H9 (cell line): ENCODE measurements at regions not wholly inside any gene's neighbourhood (a gene's known extent, or its start where the extent isn't known, plus 50 kb on each side); places are given as distances from the start of the nearest gene placed in this dataset.

Experiments used
- DNase-seq: peaks from one replicate; pipeline ENCODE4 v3.0.0-alpha.2; 2017
- H2AFZ ChIP-seq: one replicate; pipeline ENCODE4 v1.6.1; 2013; ENCODE audit warnings: mild to moderate bottlenecking, low read length, control low read depth, moderate library complexity
- H2AK5ac ChIP-seq: 2 replicates; pipeline ENCODE4 v1.6.1; 2013; ENCODE audit warnings: low read length, control low read depth, mixed read lengths; ENCODE audit not compliant: insufficient read length
- H2BK120ac ChIP-seq: one replicate; pipeline ENCODE4 v1.6.1; 2013; ENCODE audit warnings: low read depth, mild to moderate bottlenecking, low read length, control low read depth, inconsistent platforms; ENCODE audit not compliant: poor library complexity, severe bottlenecking
- H2BK12ac ChIP-seq: 2 replicates; pipeline ENCODE4 v1.6.1; 2013; ENCODE audit warnings: low read length, control low read depth, mixed read lengths, low read depth; ENCODE audit not compliant: insufficient read length
- H2BK15ac ChIP-seq: 2 replicates; pipeline ENCODE4 v1.6.1; 2013; ENCODE audit warnings: low read depth, low read length, control low read depth
- H2BK20ac ChIP-seq: one replicate; pipeline ENCODE4 v1.6.1; 2013; ENCODE audit warnings: low read depth, mild to moderate bottlenecking, low read length, control low read depth, inconsistent platforms; ENCODE audit not compliant: poor library complexity, severe bottlenecking
- H2BK5ac ChIP-seq: 2 replicates; pipeline ENCODE4 v1.6.1; 2013; ENCODE audit warnings: low read length, control low read depth, mixed read lengths; ENCODE audit not compliant: insufficient read length
- H3K14ac ChIP-seq: 2 replicates; pipeline ENCODE4 v1.6.1; 2013; ENCODE audit warnings: low read length, control low read depth; ENCODE audit not compliant: insufficient read depth
- H3K18ac ChIP-seq: 2 replicates; pipeline ENCODE4 v1.6.1; 2013; ENCODE audit warnings: low read depth, mild to moderate bottlenecking, mixed read lengths, low read length, control low read depth; ENCODE audit not compliant: insufficient read length
- H3K23ac ChIP-seq: 2 replicates; pipeline ENCODE4 v1.6.1; 2013; ENCODE audit warnings: low read length, control low read depth, mixed read lengths, low read depth; ENCODE audit not compliant: insufficient read length
- H3K23me2 ChIP-seq: 2 replicates; pipeline ENCODE4 v1.6.1; 2013; ENCODE audit warnings: low read depth, mild to moderate bottlenecking, mixed read lengths, low read length, control low read depth; ENCODE audit not compliant: insufficient read length, poor library complexity, severe bottlenecking
- H3K27ac ChIP-seq: 2 replicates; pipeline ENCODE4 v1.5.1; 2013; ENCODE audit warnings: low read length, control low read depth, mixed read lengths, low read depth; ENCODE audit not compliant: insufficient read length
- H3K27me3 ChIP-seq: 2 replicates; pipeline ENCODE4 v1.6.1; 2013; ENCODE audit warnings: low read length, control low read depth, inconsistent platforms; ENCODE audit not compliant: insufficient read depth
- H3K4ac ChIP-seq: 2 replicates; pipeline ENCODE4 v1.6.1; 2013; ENCODE audit warnings: low read depth, mild to moderate bottlenecking, control low read depth, inconsistent platforms, low read length, moderate library complexity
- H3K4me1 ChIP-seq: 2 replicates; pipeline ENCODE4 v1.6.1; 2013; ENCODE audit warnings: low read length, control low read depth, inconsistent platforms; ENCODE audit not compliant: insufficient read depth
- H3K4me2 ChIP-seq: 2 replicates; pipeline ENCODE4 v1.6.1; 2013; ENCODE audit warnings: low read length, control low read depth, mixed read lengths; ENCODE audit not compliant: insufficient read length, insufficient read depth
- H3K56ac ChIP-seq: 2 replicates; pipeline ENCODE4 v1.6.1; 2013; ENCODE audit warnings: low read depth, mild to moderate bottlenecking, mixed read lengths, low read length, control low read depth; ENCODE audit not compliant: insufficient read length
- H3K79me1 ChIP-seq: 2 replicates; pipeline ENCODE4 v1.6.1; 2013; ENCODE audit warnings: low read depth, mild to moderate bottlenecking, moderate library complexity, low read length, control low read depth, inconsistent platforms; ENCODE audit not compliant: insufficient read depth, poor library complexity, severe bottlenecking
- H3K79me2 ChIP-seq: 2 replicates; pipeline ENCODE4 v1.6.1; 2013; ENCODE audit warnings: low read length, control low read depth, inconsistent platforms; ENCODE audit not compliant: insufficient read depth
- H3K9ac ChIP-seq: 2 replicates; pipeline ENCODE4 v1.6.1; 2013; ENCODE audit warnings: low read length, control low read depth, mixed read lengths; ENCODE audit not compliant: insufficient read length; ENCODE audit errors: extremely low read depth
- H3K9me3 ChIP-seq: one replicate; pipeline ENCODE4 v1.6.1; 2013; ENCODE audit warnings: low read depth, low read length, inconsistent platforms; ENCODE audit not compliant: control insufficient read depth
- H3T11ph ChIP-seq: one replicate; pipeline ENCODE4 v1.6.1; 2013; ENCODE audit warnings: mild to moderate bottlenecking, low read length, control low read depth, inconsistent platforms
- H4K20me1 ChIP-seq: one replicate; pipeline ENCODE4 v1.6.1; 2013; ENCODE audit not compliant: control insufficient read depth, insufficient read length, insufficient read depth
- H4K5ac ChIP-seq: 2 replicates; pipeline ENCODE4 v1.6.1; 2013; ENCODE audit warnings: low read depth, mild to moderate bottlenecking, mixed read lengths, low read length, control low read depth; ENCODE audit not compliant: insufficient read length
- H4K8ac ChIP-seq: replicated peaks from 2 replicates; pipeline ENCODE4 v1.6.1; 2013; ENCODE audit warnings: low read length, control low read depth, mixed read lengths, low read depth; ENCODE audit not compliant: insufficient read length
- H4K91ac ChIP-seq: 2 replicates; pipeline ENCODE4 v1.6.1; 2013; ENCODE audit warnings: low read depth, mild to moderate bottlenecking, moderate library complexity, mixed read lengths, low read length, control low read depth; ENCODE audit not compliant: insufficient read length
- H3K27ac Mint-ChIP-seq, 3 experiments: 2 replicates in 2 of 3; 3 replicates in 1 of 3; pipeline ENCODE4 v1.8.0; 2020 to 2021; ENCODE audit warnings: mixed read lengths in 3 of 3, mild to moderate bottlenecking in 1 of 3, moderate library complexity in 1 of 3
- H3K27me3 Mint-ChIP-seq: 2 replicates; pipeline ENCODE4 v1.8.0; 2021; ENCODE audit warnings: low read depth, mild to moderate bottlenecking, moderate library complexity, mixed read lengths
- H3K36me3 Mint-ChIP-seq, 3 experiments: 2 replicates in 2 of 3; 3 replicates in 1 of 3; pipeline ENCODE4 v1.8.0; 2020 to 2021; ENCODE audit warnings: low read depth in 3 of 3, mixed read lengths in 3 of 3; ENCODE audit not compliant: insufficient read depth in 1 of 3
- H3K4me1 Mint-ChIP-seq, 2 experiments: 2 replicates each; pipeline ENCODE4 v1.8.0; 2020; ENCODE audit warnings: mixed read lengths in 2 of 2
- H3K4me3 Mint-ChIP-seq, 2 experiments: 2 replicates in 1 of 2; 3 replicates in 1 of 2; pipeline ENCODE4 v1.8.0; 2020 to 2021; ENCODE audit warnings: mild to moderate bottlenecking in 2 of 2, mixed read lengths in 2 of 2, moderate library complexity in 1 of 2
- H3K9me3 Mint-ChIP-seq, 2 experiments: 2 replicates in 1 of 2; 3 replicates in 1 of 2; pipeline ENCODE4 v1.8.0; 2020; ENCODE audit warnings: mild to moderate bottlenecking in 2 of 2, mixed read lengths in 2 of 2, moderate library complexity in 1 of 2
- WGBS: extraction: QIAGEN DNeasy Blood & Tissue Kit; methylation state at CpG from one replicate; pipeline ENCODE4 v1.1.7; 2013; ENCODE audit warnings: missing lambda C conversion rate, low lambda C conversion rate, mixed read lengths; ENCODE audit not compliant: insufficient read length; ENCODE audit errors: extremely low coverage; 5-methylcytosine and 5-hydroxymethylcytosine counted together
- TF ChIP-seq, protein P1 (sequence below): fragments of 200-600 bp; sonication (generic); conservative IDR thresholded peaks from 3 replicates; pipeline ENCODE4 v1.8.0; 2021; ENCODE audit warnings: antibody characterized with exemption, mild to moderate bottlenecking

DNA sequence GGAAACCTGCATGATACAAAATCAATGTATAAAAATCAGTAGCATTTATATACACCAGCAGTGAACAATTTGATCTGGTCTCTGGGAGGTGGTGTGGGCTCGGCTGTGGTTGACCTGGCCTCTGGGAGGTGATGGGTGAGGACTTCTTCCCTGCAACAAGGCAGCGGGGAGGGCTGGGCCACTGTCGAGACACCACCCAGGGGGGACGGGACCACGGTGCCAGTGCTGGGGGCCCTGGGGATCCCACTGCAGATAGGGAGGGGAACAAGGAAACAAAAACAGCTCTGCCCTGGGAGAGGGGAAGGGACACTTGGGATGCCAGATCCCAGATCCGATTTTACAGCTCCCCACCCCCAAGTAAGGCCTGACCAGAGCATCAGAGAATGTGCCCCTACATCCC, 189.6 kb upstream of the SFSWAP start:
- peaks cover 4 to 9% of the 10 kb centered on the region in 2 experiments; a peak in 3 of 5 replicates for H3K9me3 Mint-ChIP-seq
- no peaks in the 10 kb centered on the region for H3K9me3 ChIP-seq
- no peaks in the 10 kb centered on the region for H3K4me1 Mint-ChIP-seq
- no peak overlapping the region for H3K27ac ChIP-seq
- no peak overlapping the region for H2AFZ ChIP-seq
- no peak overlapping the region for H3K4me3 Mint-ChIP-seq
- H4K5ac ChIP-seq, result no peak overlapping the region
- no peak overlapping the region; the same call in 1 of the 2 replicates for H3K14ac ChIP-seq
- no CpG with 5 or more reads among the region's 6 CpGs for WGBS
- H3K18ac ChIP-seq, result no peak overlapping the region
- no peaks in the 10 kb centered on the region for H3K79me1 ChIP-seq
- H3K79me2 ChIP-seq, result no peaks in the 10 kb centered on the region
- H3K4me2 ChIP-seq, result no peak overlapping the region
- H3K36me3 Mint-ChIP-seq, result no peaks in the 10 kb centered on the region
- H2BK120ac ChIP-seq, result no peak overlapping the region
- H3K4ac ChIP-seq, result no peak overlapping the region
- no peak overlapping the region for H4K91ac ChIP-seq
- no peak overlapping the region for H3T11ph ChIP-seq
- no peak overlapping the region for H2BK20ac ChIP-seq
- H3K27ac Mint-ChIP-seq, result no peak overlapping the region
- H3K23ac ChIP-seq, result no peak overlapping the region
- no peak overlapping the region for H3K56ac ChIP-seq
- H4K20me1 ChIP-seq, result no peaks in the 10 kb centered on the region
- peak; percentile 20 for DNase-seq
- TF ChIP-seq, protein P1, sequence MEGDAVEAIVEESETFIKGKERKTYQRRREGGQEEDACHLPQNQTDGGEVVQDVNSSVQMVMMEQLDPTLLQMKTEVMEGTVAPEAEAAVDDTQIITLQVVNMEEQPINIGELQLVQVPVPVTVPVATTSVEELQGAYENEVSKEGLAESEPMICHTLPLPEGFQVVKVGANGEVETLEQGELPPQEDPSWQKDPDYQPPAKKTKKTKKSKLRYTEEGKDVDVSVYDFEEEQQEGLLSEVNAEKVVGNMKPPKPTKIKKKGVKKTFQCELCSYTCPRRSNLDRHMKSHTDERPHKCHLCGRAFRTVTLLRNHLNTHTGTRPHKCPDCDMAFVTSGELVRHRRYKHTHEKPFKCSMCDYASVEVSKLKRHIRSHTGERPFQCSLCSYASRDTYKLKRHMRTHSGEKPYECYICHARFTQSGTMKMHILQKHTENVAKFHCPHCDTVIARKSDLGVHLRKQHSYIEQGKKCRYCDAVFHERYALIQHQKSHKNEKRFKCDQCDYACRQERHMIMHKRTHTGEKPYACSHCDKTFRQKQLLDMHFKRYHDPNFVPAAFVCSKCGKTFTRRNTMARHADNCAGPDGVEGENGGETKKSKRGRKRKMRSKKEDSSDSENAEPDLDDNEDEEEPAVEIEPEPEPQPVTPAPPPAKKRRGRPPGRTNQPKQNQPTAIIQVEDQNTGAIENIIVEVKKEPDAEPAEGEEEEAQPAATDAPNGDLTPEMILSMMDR, result no peak
- no peak overlapping the region for H3K9ac ChIP-seq
- H3K4me1 ChIP-seq, result no peaks in the 10 kb centered on the region
- H3K23me2 ChIP-seq, result no peaks in the 10 kb centered on the region
- no peak overlapping the region for H2BK5ac ChIP-seq
- H2BK12ac ChIP-seq, result no peak overlapping the region
- no peak overlapping the region for H2BK15ac ChIP-seq
- peaks cover 7% of the 10 kb centered on the region for H3K27me3 Mint-ChIP-seq
- no peaks in the 10 kb centered on the region for H3K27me3 ChIP-seq
- no peak overlapping the region for H4K8ac ChIP-seq
- H2AK5ac ChIP-seq, result no peak overlapping the region
